Fibroblast of lung (primary cell): ENCODE measurements at regions not wholly inside any gene's neighbourhood (a gene's known extent, or its start where the extent isn't known, plus 50 kb on each side); places are given as distances from the start of the nearest gene placed in this dataset.
"Not testable (repeated sequence)": the region's sequence is repeated elsewhere in the genome, so short reads cannot be mapped to it uniquely, and the experiment has no call there.

Experiments used
- DNase-seq, 2 donors: peaks; one replicate each; pipeline versions ENCODE4 v3.0.0 to v3.0.0-alpha.2; 2010; ENCODE audit warnings: low read depth in 2 of 2
- H2AFZ ChIP-seq: 2 replicates; pipeline ENCODE4 v1.5.1; 2012; ENCODE audit warnings: low read length, control low read depth, inconsistent platforms
- H3K27ac ChIP-seq: 2 replicates; pipeline ENCODE4 v1.5.1; 2011; ENCODE audit warnings: low read length, control low read depth; ENCODE audit not compliant: insufficient read depth
- H3K27me3 ChIP-seq: 2 replicates; pipeline ENCODE4 v1.5.1; 2011; ENCODE audit warnings: mild to moderate bottlenecking, low read length; ENCODE audit not compliant: control insufficient read depth, insufficient read depth
- H3K36me3 ChIP-seq: 2 replicates; pipeline ENCODE4 v1.5.1; 2011; ENCODE audit warnings: low read length; ENCODE audit not compliant: control insufficient read depth, insufficient read depth
- H3K4me1 ChIP-seq: 2 replicates; pipeline ENCODE4 v1.5.1; 2011; ENCODE audit warnings: low read length; ENCODE audit not compliant: control insufficient read depth, insufficient read depth; ENCODE audit errors: extremely low read depth
- H3K4me2 ChIP-seq: 2 replicates; pipeline ENCODE4 v1.5.1; 2011; ENCODE audit warnings: low read length, control low read depth; ENCODE audit not compliant: insufficient read depth; ENCODE audit errors: extremely low read depth
- H3K4me3 ChIP-seq, 4 experiments: fragments of 200-600 bp in 1 of 4; sonication (generic) in 1 of 4; replicated peaks in 1 of 4; 2 replicates each; pipeline ENCODE4 v1.5.1; 2011 to 2016; ENCODE audit warnings: low read length in 4 of 4, low read depth in 3 of 4, mild to moderate bottlenecking in 3 of 4, control low read depth in 2 of 4, inconsistent platforms in 1 of 4, mixed read lengths in 1 of 4; ENCODE audit not compliant: insufficient read depth in 1 of 4; ENCODE audit errors: control extremely low read depth in 1 of 4
- H3K79me2 ChIP-seq: 2 replicates; pipeline ENCODE4 v1.5.1; 2012; ENCODE audit warnings: mild to moderate bottlenecking, low read length, inconsistent platforms; ENCODE audit not compliant: control insufficient read depth, insufficient read depth
- H3K9ac ChIP-seq: 2 replicates; pipeline ENCODE4 v1.5.1; 2011; ENCODE audit warnings: mild to moderate bottlenecking, low read length, control low read depth; ENCODE audit not compliant: insufficient read depth
- H3K9me3 ChIP-seq: 2 replicates; pipeline ENCODE4 v1.5.1; 2012; ENCODE audit warnings: low read depth, low read length; ENCODE audit not compliant: control insufficient read depth, insufficient read depth
- H4K20me1 ChIP-seq: 2 replicates; pipeline ENCODE4 v1.5.1; 2011; ENCODE audit warnings: low read length; ENCODE audit not compliant: control insufficient read depth, insufficient read depth; ENCODE audit errors: extremely low read depth
- CTCF ChIP-seq, 2 donors: IDR thresholded peaks in 1 of 2; conservative IDR thresholded peaks in 1 of 2; 1 replicate in 1 of 2; 2 replicates in 1 of 2; pipeline ENCODE4 v1.5.1; 2011 to 2012; ENCODE audit warnings: low read length in 2 of 2, control low read depth in 1 of 2, inconsistent platforms in 1 of 2, low read depth in 1 of 2, mild to moderate bottlenecking in 1 of 2
- EZH2 ChIP-seq: IDR thresholded peaks from 2 replicates; pipeline ENCODE4 v1.5.1; 2012; ENCODE audit warnings: low read length, control low read depth, mild to moderate bottlenecking; ENCODE audit errors: missing control alignments

GRCh38 chr2:3899536-3900155 lies 196.3 kb downstream of the DCDC2C start:
- no peaks in the 10 kb centered on the region for H3K4me1 ChIP-seq
- no peak for DNase-seq

GRCh38 chr2:3902131-3902530 lies 198.8 kb downstream of the DCDC2C start:
- H3K9me3 ChIP-seq: no peaks in the 10 kb centered on the region
- H3K9ac ChIP-seq: no peak overlapping the region
- no peaks in the 10 kb centered on the region for H3K79me2 ChIP-seq
- no peak overlapping the region for H3K27ac ChIP-seq
- H3K4me2 ChIP-seq: no peak overlapping the region
- DNase-seq: no peak
- H2AFZ ChIP-seq: no peak overlapping the region
- no peaks in the 10 kb centered on the region for H3K27me3 ChIP-seq
- H3K4me3 ChIP-seq: no peak overlapping the region
- no peaks in the 10 kb centered on the region for H3K4me1 ChIP-seq
- no peaks in the 10 kb centered on the region for H3K36me3 ChIP-seq
- no peaks in the 10 kb centered on the region for H4K20me1 ChIP-seq
- TF ChIP-seq CTCF (conservative IDR thresholded peaks at IDR 0.05 in 1 of 2, IDR thresholded peaks at IDR 0.05 in 1 of 2; ENCODE audit: low read depth in 1 of 2, low read length in 2 of 2) (no peak), EZH2 (no peak)

More at GRCh38 chr2:3899536-3900155, 196.3 kb downstream of the DCDC2C start:
- H3K9ac ChIP-seq: no peak overlapping the region
- H3K4me2 ChIP-seq: no peak overlapping the region
- no peaks in the 10 kb centered on the region for H3K27me3 ChIP-seq
- no peak for TF ChIP-seq CTCF (conservative IDR thresholded peaks at IDR 0.05 in 1 of 2, IDR thresholded peaks at IDR 0.05 in 1 of 2; ENCODE audit: low read depth in 1 of 2, low read length in 2 of 2)
- no peak for TF ChIP-seq EZH2
- no peak overlapping the region for H3K27ac ChIP-seq
- H3K9me3 ChIP-seq: no peaks in the 10 kb centered on the region
- no peak overlapping the region for H3K4me3 ChIP-seq
- H3K36me3 ChIP-seq: no peaks in the 10 kb centered on the region
- no peaks in the 10 kb centered on the region for H3K79me2 ChIP-seq
- H2AFZ ChIP-seq: no peak overlapping the region
- H4K20me1 ChIP-seq: no peaks in the 10 kb centered on the region

GRCh38 chr2:3904061-3904460 lies 200.7 kb downstream of the DCDC2C start:
- Histone ChIP-seq H3K4me3 (no peak overlapping the region), H3K79me2 (no peaks in the 10 kb centered on the region), H3K4me1 (no peaks in the 10 kb centered on the region), H3K9me3 (no peaks in the 10 kb centered on the region), H3K27ac (no peak overlapping the region), H3K36me3 (no peaks in the 10 kb centered on the region), H3K4me2 (no peak overlapping the region), H3K27me3 (no peaks in the 10 kb centered on the region), H4K20me1 (no peaks in the 10 kb centered on the region), H3K9ac (no peak overlapping the region), H2AFZ (no peak overlapping the region)
- TF ChIP-seq EZH2 (no peak), CTCF (conservative IDR thresholded peaks at IDR 0.05 in 1 of 2, IDR thresholded peaks at IDR 0.05 in 1 of 2; ENCODE audit: low read depth in 1 of 2, low read length in 2 of 2) (no peak)
- DNase-seq: no peak

GRCh38 chr2:3908498-3908897 lies 205.1 kb downstream of the DCDC2C start:
- not testable (repeated sequence) for H3K4me2 ChIP-seq, DNase-seq, H3K9me3 ChIP-seq, H3K4me1 ChIP-seq, H3K27ac ChIP-seq, H2AFZ ChIP-seq, H3K79me2 ChIP-seq, H3K36me3 ChIP-seq, H4K20me1 ChIP-seq, H3K9ac ChIP-seq, H3K27me3 ChIP-seq, H3K4me3 ChIP-seq
